SK-N-MC (cell line): ENCODE measurements at regions not wholly inside any gene's neighbourhood (a gene's known extent, or its start where the extent isn't known, plus 50 kb on each side); places are given as distances from the start of the nearest gene placed in this dataset.

Source experiments
- DNase-seq: peaks from one replicate; pipeline ENCODE4 v3.0.0-alpha.2; 2011; ENCODE audit warnings: low read depth, low spot score
- H3K27ac ChIP-seq: fragments of 200-600 bp; sonication (generic); 2 replicates; pipeline ENCODE4 v1.5.1; 2016; ENCODE audit warnings: mixed run types
- H3K36me3 ChIP-seq: fragments of 200-600 bp; sonication (generic); 2 replicates; pipeline ENCODE4 v1.6.1; 2017; ENCODE audit warnings: antibody characterized with exemption, low read length, mixed read lengths; ENCODE audit not compliant: insufficient read depth
- H3K4me3 ChIP-seq: fragments of 200-600 bp; sonication (generic); 2 replicates; pipeline ENCODE4 v1.5.1; 2016
- H3K9ac ChIP-seq: fragments of 200-600 bp; sonication (generic); 2 replicates; pipeline ENCODE4 v1.8.0; 2017; ENCODE audit warnings: mixed run types, mixed read lengths; ENCODE audit not compliant: insufficient read length
- H3K9me3 ChIP-seq: fragments of 200-600 bp; sonication (generic); 2 replicates; pipeline ENCODE4 v1.6.1; 2017; ENCODE audit warnings: low read depth, mild to moderate bottlenecking, antibody characterized with exemption, low read length, moderate library complexity, mixed read lengths
- EZH2 ChIP-seq: fragments of 200-600 bp; sonication (generic); IDR thresholded peaks from one replicate; pipeline ENCODE4 v1.6.1; 2017; ENCODE audit warnings: antibody characterized with exemption
- FOXP2 ChIP-seq: optimal IDR thresholded peaks from 2 replicates; pipeline ENCODE3; 2011; ENCODE audit warnings: mild to moderate bottlenecking, moderate library complexity; ENCODE audit not compliant: insufficient read depth; ENCODE audit errors: extremely low read length, control extremely low read depth
- POLR2AphosphoS5 ChIP-seq: IDR thresholded peaks from 2 replicates; pipeline ENCODE4 v1.6.1; 2012; ENCODE audit warnings: mild to moderate bottlenecking, low read depth, low read length, borderline replicate concordance

GRCh38 chr13:40340368-40341095 lies 325.9 kb downstream of the FOXO1 start:
- Histone ChIP-seq H3K4me3 (no peak overlapping the region; the same call in 1 of the 2 replicates), H3K27ac (peak overlapping the region; percentile 55; the same call in 1 of the 2 replicates), H3K9me3 (no peaks in the 10 kb centered on the region), H3K36me3 (no peaks in the 10 kb centered on the region), H3K9ac (no peak overlapping the region)
- no peak for DNase-seq
- TF ChIP-seq EZH2 (no peak), FOXP2 (no peak), POLR2AphosphoS5 (no peak)

GRCh38 chr13:40341096-40341471 lies 325.4 kb downstream of the FOXO1 start:
- TF ChIP-seq FOXP2 (no peak), EZH2 (no peak), POLR2AphosphoS5 (no peak)
- peak overlapping the region; percentile 55; the same call in 1 of the 2 replicates for H3K27ac ChIP-seq
- no peak for DNase-seq
- H3K4me3 ChIP-seq = no peak overlapping the region; the same call in 1 of the 2 replicates
- no peak overlapping the region for H3K9ac ChIP-seq
- no peaks in the 10 kb centered on the region for H3K9me3 ChIP-seq
- H3K36me3 ChIP-seq = no peaks in the 10 kb centered on the region

GRCh38 chr13:40341501-40341900 lies 324.9 kb downstream of the FOXO1 start:
- no peak for DNase-seq
- H3K4me3 ChIP-seq = no peak overlapping the region
- no peak for TF ChIP-seq EZH2
- no peak for TF ChIP-seq FOXP2
- no peak for TF ChIP-seq POLR2AphosphoS5
- no peaks in the 10 kb centered on the region for H3K36me3 ChIP-seq
- H3K9me3 ChIP-seq = no peaks in the 10 kb centered on the region
- no peak overlapping the region for H3K9ac ChIP-seq
- H3K27ac ChIP-seq = no peak overlapping the region; the same call in 1 of the 2 replicates

- DNase-seq = no peak
- Histone ChIP-seq H3K27ac (no peak overlapping the region), H3K9me3 (no peaks in the 10 kb centered on the region), H3K36me3 (no peaks in the 10 kb centered on the region), H3K9ac (no peak overlapping the region), H3K4me3 (no peak overlapping the region)
- TF ChIP-seq POLR2AphosphoS5 (no peak), EZH2 (no peak), FOXP2 (no peak)
Observed at GRCh38 chr13:40342461-40342860, 324.0 kb downstream of the FOXO1 start.

GRCh38 chr13:40342901-40343300 lies 323.5 kb downstream of the FOXO1 start:
- no peak overlapping the region for H3K4me3 ChIP-seq
- H3K27ac ChIP-seq = no peak overlapping the region
- no peaks in the 10 kb centered on the region for H3K36me3 ChIP-seq
- no peak for TF ChIP-seq FOXP2
- no peaks in the 10 kb centered on the region for H3K9me3 ChIP-seq
- H3K9ac ChIP-seq = no peak overlapping the region
- no peak for DNase-seq

GRCh38 chr13:40343550-40344269 lies 322.7 kb downstream of the FOXO1 start:
- Histone ChIP-seq H3K9ac (no peak overlapping the region), H3K36me3 (no peaks in the 10 kb centered on the region)
- no peak for DNase-seq

GRCh38 chr13:40344270-40345148 lies 321.9 kb downstream of the FOXO1 start:
- H3K27ac ChIP-seq = no peak overlapping the region
- TF ChIP-seq FOXP2 (no peak), POLR2AphosphoS5 (no peak), EZH2 (no peak)
- H3K9me3 ChIP-seq = no peaks in the 10 kb centered on the region
- no peaks in the 10 kb centered on the region for H3K36me3 ChIP-seq
- H3K4me3 ChIP-seq = no peak overlapping the region
- no peak for DNase-seq
- H3K9ac ChIP-seq = no peak overlapping the region

More at GRCh38 chr13:40343550-40344269, 322.7 kb downstream of the FOXO1 start:
- H3K9me3 ChIP-seq = no peaks in the 10 kb centered on the region
- H3K27ac ChIP-seq = no peak overlapping the region
- no peak overlapping the region for H3K4me3 ChIP-seq
- no peak for TF ChIP-seq POLR2AphosphoS5
- TF ChIP-seq FOXP2 = no peak
- no peak for TF ChIP-seq EZH2

GRCh38 chr13:40345149-40345514 lies 321.3 kb downstream of the FOXO1 start:
- no peak overlapping the region for H3K9ac ChIP-seq
- no peak overlapping the region for H3K4me3 ChIP-seq
- H3K27ac ChIP-seq = no peak overlapping the region
- TF ChIP-seq POLR2AphosphoS5 (no peak), FOXP2 (no peak), EZH2 (no peak)
- no peak for DNase-seq
- H3K36me3 ChIP-seq = no peaks in the 10 kb centered on the region
- no peaks in the 10 kb centered on the region for H3K9me3 ChIP-seq
